Chondrocyte (in vitro differentiated cells): ENCODE measurements at regions not wholly inside any gene's neighbourhood (a gene's known extent, or its start where the extent isn't known, plus 50 kb on each side); places are given as distances from the start of the nearest gene placed in this dataset.

ENCODE experiments used
- DNase-seq: peaks from one replicate; pipeline ENCODE4 v3.0.0; 2021; ENCODE audit warnings: mixed read lengths, low spot score
- H3K27ac Mint-ChIP-seq: one replicate; pipeline ENCODE4 v1.8.0; 2021; ENCODE audit warnings: mild to moderate bottlenecking, moderate library complexity, mixed read lengths; ENCODE audit not compliant: unreplicated experiment
- H3K27me3 Mint-ChIP-seq: 2 replicates; pipeline ENCODE4 v1.8.0; 2021; ENCODE audit warnings: low read depth, mixed read lengths
- H3K36me3 Mint-ChIP-seq: 2 replicates; pipeline ENCODE4 v1.8.0; 2021; ENCODE audit warnings: low read depth, mixed read lengths
- H3K4me1 Mint-ChIP-seq: 2 replicates; pipeline ENCODE4 v1.8.0; 2021; ENCODE audit warnings: low read depth, mild to moderate bottlenecking, mixed read lengths
- H3K4me3 Mint-ChIP-seq: one replicate; pipeline ENCODE4 v1.8.0; 2021; ENCODE audit warnings: mild to moderate bottlenecking, moderate library complexity, mixed read lengths; ENCODE audit not compliant: unreplicated experiment
- H3K9me3 Mint-ChIP-seq: 2 replicates; pipeline ENCODE4 v1.8.0; 2021; ENCODE audit warnings: low read depth, mixed read lengths
- TF ChIP-seq, protein P1 (sequence below): fragments of 200-600 bp; sonication (generic); IDR thresholded peaks from 2 replicates; pipeline ENCODE4 v1.5.0; 2021; ENCODE audit warnings: antibody characterized with exemption, mild to moderate bottlenecking, moderate library complexity

DNA sequence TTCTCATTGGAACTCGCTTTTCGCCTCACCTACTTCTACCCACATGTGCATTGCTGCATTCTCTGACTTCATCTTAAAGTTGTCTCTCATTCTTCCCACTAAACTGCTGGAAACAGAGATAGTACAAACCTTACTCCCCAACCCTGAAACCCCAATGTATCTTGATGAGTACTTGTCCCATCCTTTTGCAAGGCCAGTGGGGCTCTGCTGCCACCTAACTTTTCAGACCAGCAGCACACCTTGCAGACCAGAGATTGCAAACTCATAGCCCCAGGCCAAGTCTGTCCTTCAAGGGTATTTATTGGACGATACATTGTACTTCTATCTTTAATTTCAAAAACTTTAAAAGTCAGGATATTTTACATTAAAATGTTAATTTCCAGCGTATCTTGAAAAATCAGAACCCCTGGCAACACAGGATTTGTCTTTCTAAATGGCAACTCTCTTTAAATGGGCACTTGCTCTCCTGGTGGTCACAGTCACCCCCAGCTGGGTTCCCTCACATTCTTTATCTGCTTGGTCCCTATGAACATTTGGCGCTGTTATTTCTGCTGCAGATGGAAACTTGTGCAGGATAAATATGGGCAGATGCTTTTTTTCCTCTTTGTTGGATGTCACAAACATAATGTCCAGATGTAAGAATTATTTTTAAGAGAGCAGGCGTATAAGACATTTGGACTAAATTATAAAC is 83.9 kb downstream of the SOD2 start:
- Mint-ChIP-seq H3K36me3 (peaks cover 1% of the 10 kb centered on the region), H3K4me1 (no peaks in the 10 kb centered on the region), H3K27me3 (no peaks in the 10 kb centered on the region), H3K9me3 (peaks cover 15% of the 10 kb centered on the region), H3K27ac (no peak overlapping the region), H3K4me3 (no peak overlapping the region)
- no peak for DNase-seq
- TF ChIP-seq, protein P1, sequence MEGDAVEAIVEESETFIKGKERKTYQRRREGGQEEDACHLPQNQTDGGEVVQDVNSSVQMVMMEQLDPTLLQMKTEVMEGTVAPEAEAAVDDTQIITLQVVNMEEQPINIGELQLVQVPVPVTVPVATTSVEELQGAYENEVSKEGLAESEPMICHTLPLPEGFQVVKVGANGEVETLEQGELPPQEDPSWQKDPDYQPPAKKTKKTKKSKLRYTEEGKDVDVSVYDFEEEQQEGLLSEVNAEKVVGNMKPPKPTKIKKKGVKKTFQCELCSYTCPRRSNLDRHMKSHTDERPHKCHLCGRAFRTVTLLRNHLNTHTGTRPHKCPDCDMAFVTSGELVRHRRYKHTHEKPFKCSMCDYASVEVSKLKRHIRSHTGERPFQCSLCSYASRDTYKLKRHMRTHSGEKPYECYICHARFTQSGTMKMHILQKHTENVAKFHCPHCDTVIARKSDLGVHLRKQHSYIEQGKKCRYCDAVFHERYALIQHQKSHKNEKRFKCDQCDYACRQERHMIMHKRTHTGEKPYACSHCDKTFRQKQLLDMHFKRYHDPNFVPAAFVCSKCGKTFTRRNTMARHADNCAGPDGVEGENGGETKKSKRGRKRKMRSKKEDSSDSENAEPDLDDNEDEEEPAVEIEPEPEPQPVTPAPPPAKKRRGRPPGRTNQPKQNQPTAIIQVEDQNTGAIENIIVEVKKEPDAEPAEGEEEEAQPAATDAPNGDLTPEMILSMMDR = peak; percentile 50

DNA sequence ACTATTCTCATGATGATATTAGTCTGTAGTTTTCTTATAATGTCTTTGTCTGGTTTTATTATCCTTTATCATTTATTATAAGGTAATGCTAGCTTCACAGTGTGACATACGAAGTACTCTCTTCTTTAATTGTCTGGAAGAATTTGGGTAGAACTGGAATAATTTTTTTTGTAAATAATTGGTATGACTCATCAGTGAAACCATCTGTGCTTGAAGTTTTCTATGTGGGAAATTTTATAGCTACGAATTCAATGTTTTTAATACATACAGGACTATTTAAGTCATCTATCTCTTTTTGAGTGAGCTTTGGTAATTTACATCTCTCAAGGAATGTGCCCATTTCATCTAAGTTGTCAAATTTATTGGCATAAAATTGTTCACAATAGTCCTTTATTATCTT is 86.3 kb downstream of the SOD2 start:
- H3K4me3 Mint-ChIP-seq = no peak overlapping the region
- no peaks in the 10 kb centered on the region for H3K27me3 Mint-ChIP-seq
- H3K27ac Mint-ChIP-seq = no peak overlapping the region
- no peaks in the 10 kb centered on the region for H3K4me1 Mint-ChIP-seq
- H3K9me3 Mint-ChIP-seq = peaks cover 12% of the 10 kb centered on the region
- peaks cover 1% of the 10 kb centered on the region for H3K36me3 Mint-ChIP-seq
- TF ChIP-seq, protein P1 = no peak
- no peak for DNase-seq

DNA sequence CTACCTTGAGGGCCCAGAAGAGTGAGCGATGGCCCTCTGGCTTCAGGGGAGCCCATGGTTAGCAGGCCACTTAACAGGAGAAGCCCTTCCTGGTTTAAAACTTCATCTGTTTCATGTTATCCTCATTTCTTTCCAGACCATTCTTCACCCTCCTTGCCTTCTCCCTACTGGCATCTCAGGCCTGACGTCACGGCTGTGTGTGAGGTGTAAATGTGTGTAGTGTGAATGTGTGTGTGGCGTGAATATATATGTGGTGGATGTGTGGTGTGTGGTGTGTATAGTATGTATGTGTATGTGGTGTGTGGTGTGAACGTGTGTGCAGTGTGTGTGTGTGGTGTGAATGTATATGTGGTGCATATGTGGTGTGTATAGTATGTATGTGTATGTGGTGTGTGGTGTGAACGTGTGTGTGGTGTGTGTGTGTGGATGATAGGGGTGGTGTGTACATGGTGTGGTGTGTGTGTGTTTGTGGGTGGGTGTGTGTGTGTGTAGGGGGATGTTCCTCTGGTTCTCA is 88.5 kb downstream of the SOD2 start:
- TF ChIP-seq, protein P1 = no peak
- H3K27ac Mint-ChIP-seq = no peak overlapping the region
- peaks cover 12% of the 10 kb centered on the region for H3K9me3 Mint-ChIP-seq
- H3K27me3 Mint-ChIP-seq = no peaks in the 10 kb centered on the region
- no peak overlapping the region for H3K4me3 Mint-ChIP-seq
- DNase-seq = no peak
- no peaks in the 10 kb centered on the region for H3K4me1 Mint-ChIP-seq
- peaks cover 1% of the 10 kb centered on the region for H3K36me3 Mint-ChIP-seq

DNA sequence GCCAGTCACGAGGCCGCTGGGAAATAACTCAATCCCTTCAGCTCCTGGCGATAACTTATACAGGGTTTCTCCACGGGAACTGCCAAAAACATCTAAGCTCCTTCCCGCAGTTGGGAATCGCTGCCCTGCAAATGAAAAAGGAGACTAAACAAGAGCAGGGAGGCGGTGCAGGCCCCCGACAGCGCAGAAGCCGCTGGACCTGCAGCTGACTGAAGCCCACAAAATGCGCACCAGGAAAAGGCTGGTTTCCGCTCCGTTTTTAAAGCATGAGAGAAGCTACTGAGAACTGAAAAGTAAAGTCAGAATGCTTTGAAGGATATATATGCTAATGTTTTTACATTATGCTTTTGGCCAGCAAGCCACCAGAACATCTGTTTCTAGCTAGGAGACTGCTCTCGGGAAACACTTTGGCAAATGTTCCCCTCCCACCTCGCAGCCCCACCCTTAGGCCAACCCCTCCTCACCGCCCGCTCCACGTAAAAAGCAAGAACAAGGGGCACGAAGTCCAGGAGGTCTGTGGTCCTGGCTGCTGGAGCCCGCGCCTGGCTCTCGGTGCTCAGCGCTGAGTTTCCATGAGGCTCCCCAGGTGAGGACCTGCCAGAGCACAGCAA is 90.5 kb downstream of the SOD2 start:
- H3K36me3 Mint-ChIP-seq = peaks cover 1% of the 10 kb centered on the region
- H3K9me3 Mint-ChIP-seq = peaks cover 10% of the 10 kb centered on the region
- TF ChIP-seq, protein P1 = no peak
- DNase-seq = no peak
- H3K27me3 Mint-ChIP-seq = no peaks in the 10 kb centered on the region
- H3K4me3 Mint-ChIP-seq = no peak overlapping the region
- no peak overlapping the region for H3K27ac Mint-ChIP-seq
- H3K4me1 Mint-ChIP-seq = no peaks in the 10 kb centered on the region

DNA sequence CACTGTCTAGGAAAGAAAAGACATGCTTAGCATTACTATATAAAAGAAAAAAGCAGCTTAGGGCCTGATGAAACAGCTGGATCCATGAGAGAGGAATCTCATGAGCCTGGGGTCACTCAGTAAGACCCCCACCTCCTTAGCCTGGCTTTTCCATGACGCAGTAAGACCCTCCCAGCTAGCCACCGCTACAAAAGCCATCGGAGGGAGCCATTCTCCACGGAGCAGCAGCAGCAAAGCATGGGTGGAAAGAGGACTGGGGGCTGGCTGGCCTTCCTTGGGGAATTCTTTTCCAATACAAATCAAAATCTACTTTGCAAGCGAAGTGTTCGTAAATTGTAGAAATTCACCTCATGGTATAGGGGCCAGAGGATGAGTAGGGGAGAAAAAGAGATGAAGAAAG is 91.8 kb downstream of the SOD2 start:
- no peak overlapping the region for H3K27ac Mint-ChIP-seq
- peaks cover 2% of the 10 kb centered on the region for H3K4me1 Mint-ChIP-seq
- no peaks in the 10 kb centered on the region for H3K27me3 Mint-ChIP-seq
- DNase-seq = no peak
- TF ChIP-seq, protein P1 = no peak
- H3K36me3 Mint-ChIP-seq = peaks cover 1% of the 10 kb centered on the region
- no peak overlapping the region for H3K4me3 Mint-ChIP-seq
- H3K9me3 Mint-ChIP-seq = no peaks in the 10 kb centered on the region
